Spleen (tissue), 11 donors: ENCODE measurements at regions not wholly inside any gene's neighbourhood (a gene's known extent, or its start where the extent isn't known, plus 50 kb on each side); places are given as distances from the start of the nearest gene placed in this dataset.

Experiments used
- DNase-seq: peaks from one replicate; pipeline ENCODE4 v3.0.0-alpha.2; 2020
- H3K27ac ChIP-seq, 8 donors: fragments of 200-600 bp; sonication (generic) in 7 of 8; 1 replicate in 4 of 8; 2 replicates in 4 of 8; pipeline versions ENCODE4 v1.5.0 to v1.8.0; 2016 to 2021; ENCODE audit warnings: inconsistent platforms in 4 of 8, mild to moderate bottlenecking in 4 of 8, moderate library complexity in 1 of 8
- H3K27me3 ChIP-seq, 7 donors: fragments of 200-600 bp; sonication (generic) in 6 of 7; replicated peaks in 1 of 7; 1 replicate in 4 of 7; 2 replicates in 3 of 7; pipeline versions ENCODE4 v1.5.0 to v1.8.0; 2016 to 2021; ENCODE audit warnings: inconsistent platforms in 3 of 7, mild to moderate bottlenecking in 1 of 7
- H3K36me3 ChIP-seq, 6 donors: fragments of 200-600 bp; sonication (generic) in 5 of 6; 1 replicate in 4 of 6; 2 replicates in 2 of 6; pipeline versions ENCODE4 v1.5.0 to v1.8.0; 2016 to 2021; ENCODE audit warnings: inconsistent platforms in 2 of 6
- H3K4me1 ChIP-seq, 6 donors: fragments of 200-600 bp; sonication (generic) in 5 of 6; 1 replicate in 3 of 6; 2 replicates in 3 of 6; pipeline versions ENCODE4 v1.5.0 to v1.8.0; 2016 to 2021; ENCODE audit warnings: inconsistent platforms in 3 of 6
- H3K4me3 ChIP-seq, 8 donors: fragments of 200-600 bp; sonication (generic) in 7 of 8; 1 replicate in 4 of 8; 2 replicates in 4 of 8; pipeline versions ENCODE4 v1.5.0 to v1.8.0; 2016 to 2021; ENCODE audit warnings: inconsistent platforms in 4 of 8, mild to moderate bottlenecking in 4 of 8, moderate library complexity in 2 of 8
- H3K9me3 ChIP-seq, 8 donors: fragments of 200-600 bp; sonication (generic) in 7 of 8; 1 replicate in 4 of 8; 2 replicates in 4 of 8; pipeline versions ENCODE4 v1.5.0 to v1.8.0; 2016 to 2021; ENCODE audit warnings: inconsistent platforms in 4 of 8
- POLR2A ChIP-seq, 3 donors: fragments of 450-650 bp; IDR thresholded peaks; one replicate each; pipeline ENCODE4 v1.5.1; 2017; ENCODE audit warnings: antibody characterized with exemption in 3 of 3, mild to moderate bottlenecking in 1 of 3
- POLR2AphosphoS5 ChIP-seq, 3 donors: sonication (generic); formaldehyde crosslinking; IDR thresholded peaks; one replicate each; pipeline ENCODE4 v1.5.1; 2017; ENCODE audit warnings: antibody characterized with exemption in 3 of 3
- WGBS, 5 donors: extraction: QIAGEN DNeasy Blood & Tissue Kit in 3 of 5; methylation state at CpG; one replicate each; pipeline versions ENCODE4 v1.1.5 to v1.1.7; 2013 to 2018; 5-methylcytosine and 5-hydroxymethylcytosine counted together
- intact Hi-C: fragments of 100-400 bp; cut with DNase I; formaldehyde crosslinking; loops from one replicate; pipeline ENCODE4 v1.15.0; 2023; ENCODE audit warnings: low total_unique reads
- TF ChIP-seq, protein P1 (sequence below), 11 experiments: fragments of 200-600 bp in 7 of 11; fragments of 450-650 bp in 4 of 11; sonication (generic) in 4 of 11; IDR thresholded peaks in 8 of 11; conservative IDR thresholded peaks in 3 of 11; 1 replicate in 7 of 11; 2 replicates in 4 of 11; pipeline versions ENCODE4 v1.4.0 to v1.8.0; 2016 to 2021; ENCODE audit warnings: antibody characterized with exemption in 11 of 11, inconsistent platforms in 4 of 11, mild to moderate bottlenecking in 1 of 11
- donor health status: healthy with polysubstance abuse.
- donor health status: DM: no; HTN: no; CAD: no; lungs with moderate emphysema.
- donor health status: DM: no; HTN: no; CAD: no.
- donor health status: Bipolar disorder and iron deficiency.
- donor health status: healthy.
- donor health status: DM: no; HTN: no; CAD: no.
- donor health status: DM: yes; HTN: yes; CAD: no.

DNA sequence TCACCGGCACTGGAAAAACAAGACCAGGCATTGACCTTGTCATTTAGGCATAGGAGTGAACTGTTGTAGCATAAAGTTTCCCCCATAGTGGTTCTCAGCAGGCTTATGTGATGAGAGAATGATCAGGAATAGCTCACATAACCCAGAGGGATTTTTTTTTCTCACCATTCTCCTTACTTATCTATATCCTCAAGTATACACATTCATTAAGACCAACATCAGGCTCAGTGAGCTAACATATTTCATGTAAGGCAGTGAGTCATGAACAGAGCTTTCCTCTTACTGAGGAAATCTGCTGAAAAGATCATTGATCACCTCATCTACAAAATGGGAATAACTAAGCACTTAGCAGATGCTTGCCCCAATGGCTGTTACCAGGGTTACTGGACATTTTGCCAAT lies 396.6 kb upstream of the TMCO5A start:
- no peak overlapping the region for H3K27ac ChIP-seq
- TF ChIP-seq POLR2AphosphoS5 (IDR thresholded peaks at IDR 0.05) = no peak
- no peak for TF ChIP-seq POLR2A (IDR thresholded peaks at IDR 0.05)
- TF ChIP-seq, protein P1, sequence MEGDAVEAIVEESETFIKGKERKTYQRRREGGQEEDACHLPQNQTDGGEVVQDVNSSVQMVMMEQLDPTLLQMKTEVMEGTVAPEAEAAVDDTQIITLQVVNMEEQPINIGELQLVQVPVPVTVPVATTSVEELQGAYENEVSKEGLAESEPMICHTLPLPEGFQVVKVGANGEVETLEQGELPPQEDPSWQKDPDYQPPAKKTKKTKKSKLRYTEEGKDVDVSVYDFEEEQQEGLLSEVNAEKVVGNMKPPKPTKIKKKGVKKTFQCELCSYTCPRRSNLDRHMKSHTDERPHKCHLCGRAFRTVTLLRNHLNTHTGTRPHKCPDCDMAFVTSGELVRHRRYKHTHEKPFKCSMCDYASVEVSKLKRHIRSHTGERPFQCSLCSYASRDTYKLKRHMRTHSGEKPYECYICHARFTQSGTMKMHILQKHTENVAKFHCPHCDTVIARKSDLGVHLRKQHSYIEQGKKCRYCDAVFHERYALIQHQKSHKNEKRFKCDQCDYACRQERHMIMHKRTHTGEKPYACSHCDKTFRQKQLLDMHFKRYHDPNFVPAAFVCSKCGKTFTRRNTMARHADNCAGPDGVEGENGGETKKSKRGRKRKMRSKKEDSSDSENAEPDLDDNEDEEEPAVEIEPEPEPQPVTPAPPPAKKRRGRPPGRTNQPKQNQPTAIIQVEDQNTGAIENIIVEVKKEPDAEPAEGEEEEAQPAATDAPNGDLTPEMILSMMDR (IDR thresholded peaks at IDR 0.05 in 8 of 11, conservative IDR thresholded peaks at IDR 0.05 in 3 of 11) = no peak
- intact Hi-C loops = no loop called here
- DNase-seq = no peak
- H3K4me3 ChIP-seq = no peak overlapping the region
- H3K36me3 ChIP-seq = no peaks in the 10 kb centered on the region
- H3K27me3 ChIP-seq = no peaks in the 10 kb centered on the region
- no peaks in the 10 kb centered on the region for H3K4me1 ChIP-seq
- H3K9me3 ChIP-seq = peaks cover 0 to 25% (median 1%) of the 10 kb centered on the region in 8 donors
- 84 to 100% (median 97%) methylated on average over 1 of the region's 1 CpG for WGBS, 5 donors

DNA sequence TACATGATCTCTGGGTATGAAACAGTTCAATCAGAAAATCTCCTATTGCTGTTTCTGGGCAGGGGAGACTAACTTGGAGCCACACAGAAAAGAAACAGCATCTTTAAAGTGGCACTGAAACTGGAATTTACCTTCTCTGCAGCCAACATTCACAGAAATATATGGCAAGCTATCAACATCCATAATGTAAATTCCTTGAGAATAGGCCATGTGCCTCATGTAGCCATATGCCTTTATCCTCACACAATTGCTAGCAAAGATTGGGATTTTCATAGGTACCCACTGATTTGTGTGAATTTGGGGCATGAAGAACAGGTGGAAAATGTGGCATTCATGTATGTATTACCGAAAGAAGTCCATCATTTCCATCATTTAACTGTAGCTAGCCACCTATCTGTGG lies 386.3 kb upstream of the TMCO5A start:
- Histone ChIP-seq H3K36me3 (no peaks in the 10 kb centered on the region), H3K9me3 (peaks cover 0 to 19% (median 0%) of the 10 kb centered on the region in 8 donors), H3K27ac (no peak overlapping the region), H3K27me3 (no peaks in the 10 kb centered on the region), H3K4me3 (no peak overlapping the region), H3K4me1 (no peaks in the 10 kb centered on the region)
- TF ChIP-seq, protein P1 (IDR thresholded peaks at IDR 0.05 in 8 of 11, conservative IDR thresholded peaks at IDR 0.05 in 3 of 11) = no peak
- TF ChIP-seq POLR2AphosphoS5 (IDR thresholded peaks at IDR 0.05) = no peak
- no peak for TF ChIP-seq POLR2A (IDR thresholded peaks at IDR 0.05)
- 82 to 93% (median 87%) methylated on average over 1 of the region's 1 CpG for WGBS, 5 donors
- intact Hi-C loops = no loop called here
- no peak for DNase-seq

DNA sequence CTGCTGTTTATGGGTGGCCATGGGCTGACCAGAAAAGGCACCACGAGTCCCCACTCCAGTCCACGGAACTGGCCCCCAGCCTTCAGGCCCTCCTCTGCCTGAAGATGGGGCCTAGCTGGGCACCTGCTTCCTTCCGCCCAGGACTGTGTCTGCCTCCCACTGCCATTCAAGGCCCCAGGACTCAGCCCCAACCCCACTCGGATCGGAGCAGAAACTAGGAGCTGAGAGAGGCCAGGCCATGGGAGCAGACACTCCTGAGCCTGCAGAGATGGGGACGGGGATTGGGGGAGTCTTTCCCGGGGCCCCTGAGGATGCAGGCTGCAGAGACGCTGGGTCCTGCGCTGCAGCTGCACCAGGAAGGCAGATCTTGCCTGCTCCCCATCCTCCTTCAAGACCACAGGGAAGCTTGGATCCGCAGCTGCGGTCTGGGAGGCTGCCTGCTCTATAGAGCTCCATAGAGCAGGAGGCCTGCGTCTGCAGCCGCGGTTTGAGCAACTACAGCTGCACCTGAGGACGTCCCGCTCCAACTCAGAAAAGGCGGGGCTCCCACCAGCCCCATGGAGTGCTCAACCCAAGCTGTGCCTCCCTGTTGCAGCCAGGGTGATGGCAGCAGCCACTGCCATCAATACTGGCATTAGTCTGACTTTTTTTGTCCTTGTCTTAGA lies 383.9 kb upstream of the TMCO5A start:
- no peak overlapping the region for H3K27ac ChIP-seq
- no peaks in the 10 kb centered on the region for H3K27me3 ChIP-seq
- WGBS, 5 donors = 79 to 96% (median 87%) methylated on average over 11 to 17 of the region's 17 CpGs
- no peak overlapping the region for H3K4me3 ChIP-seq
- H3K9me3 ChIP-seq = peaks cover 0 to 36% (median 7%) of the 10 kb centered on the region in 8 donors
- DNase-seq = peak; percentile 63
- intact Hi-C loops = no loop called here
- H3K4me1 ChIP-seq = no peaks in the 10 kb centered on the region
- TF ChIP-seq, protein P1 (IDR thresholded peaks at IDR 0.05 in 8 of 11, conservative IDR thresholded peaks at IDR 0.05 in 3 of 11) = no peak
- no peak for TF ChIP-seq POLR2AphosphoS5 (IDR thresholded peaks at IDR 0.05)
- TF ChIP-seq POLR2A (IDR thresholded peaks at IDR 0.05) = no peak
- no peaks in the 10 kb centered on the region for H3K36me3 ChIP-seq

DNA sequence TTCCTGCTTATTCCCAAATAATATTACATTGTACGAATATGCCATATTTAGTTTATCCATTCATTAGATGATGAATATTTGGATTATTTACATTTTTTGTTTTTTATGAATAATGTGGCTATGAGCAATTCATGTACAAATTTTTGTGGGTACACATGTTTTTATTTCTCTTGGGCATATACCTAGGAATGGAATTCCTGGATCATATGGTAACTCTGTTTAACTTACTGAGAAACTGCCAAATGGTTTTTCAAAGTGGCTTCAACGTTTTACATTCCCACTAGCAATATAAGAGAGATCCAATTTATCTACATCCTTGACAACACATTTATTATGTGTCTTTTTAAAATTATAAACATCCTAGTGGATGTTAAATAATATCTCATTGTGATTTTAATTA lies 362.0 kb upstream of the TMCO5A start:
- no peak for DNase-seq
- H3K27me3 ChIP-seq = no peaks in the 10 kb centered on the region
- H3K9me3 ChIP-seq = no peaks in the 10 kb centered on the region
- no peaks in the 10 kb centered on the region for H3K36me3 ChIP-seq
- intact Hi-C loops = no loop called here
- H3K4me1 ChIP-seq = no peaks in the 10 kb centered on the region
- no peak overlapping the region for H3K4me3 ChIP-seq
- WGBS, 5 donors = 28 to 52% (median 41%) methylated on average over 2 of the region's 2 CpGs
- no peak overlapping the region for H3K27ac ChIP-seq
- TF ChIP-seq, protein P1 (IDR thresholded peaks at IDR 0.05 in 8 of 11, conservative IDR thresholded peaks at IDR 0.05 in 3 of 11) = no peak
- TF ChIP-seq POLR2A (IDR thresholded peaks at IDR 0.05) (no peak), POLR2AphosphoS5 (IDR thresholded peaks at IDR 0.05) (no peak)
